ENCODE measurements at regions not wholly inside any gene's neighbourhood (a gene's known extent, or its start where the extent isn't known, plus 50 kb on each side); places are given as distances from the start of the nearest gene placed in this dataset.

GRCh38 chrX:115972717-115973116 lies 197.8 kb upstream of the AGTR2 start:
- no peak overlapping the region for H2AK5ac ChIP-seq (ENCODE audit: insufficient read length, low read length)
- no peak overlapping the region for H3K18ac ChIP-seq (ENCODE audit: insufficient read length, low read depth, low read length)
- Mint-ChIP-seq H3K27me3 (ENCODE audit: low read depth) (peaks cover 12% of the 10 kb centered on the region), H3K4me3 (no peak overlapping the region), H3K27ac (0 out of 7 replicates have a peak overlapping the region, but pooled peaks of 1 of the 3 experiments have one; percentile 15), H3K4me1 (peaks cover 27 to 31% of the 10 kb centered on the region in 2 experiments), H3K9me3 (no peaks in the 10 kb centered on the region), H3K36me3 (ENCODE audit: insufficient read depth in 1 of 3, low read depth in 3 of 3) (no peaks in the 10 kb centered on the region)
- no peak overlapping the region for H3K4ac ChIP-seq (ENCODE audit: low read depth, low read length)
- no peak overlapping the region for H2BK20ac ChIP-seq (ENCODE audit: low read depth, low read length, poor library complexity, severe bottlenecking)
- H3K9me3 ChIP-seq (ENCODE audit: control insufficient read depth, low read depth, low read length), result no peaks in the 10 kb centered on the region
- no peak overlapping the region for H3K23ac ChIP-seq (ENCODE audit: insufficient read length, low read depth, low read length)
- H3K14ac ChIP-seq (ENCODE audit: insufficient read depth, low read length), result no peak overlapping the region
- no peak overlapping the region for H3K9ac ChIP-seq (ENCODE audit: extremely low read depth, insufficient read length, low read length)
- H2AFZ ChIP-seq (ENCODE audit: low read length), result no peak overlapping the region
- peaks cover 6% of the 10 kb centered on the region for H3K23me2 ChIP-seq (ENCODE audit: insufficient read length, low read depth, low read length, poor library complexity, severe bottlenecking)
- no peak overlapping the region for H4K91ac ChIP-seq (ENCODE audit: insufficient read length, low read depth, low read length)
- H2BK12ac ChIP-seq (ENCODE audit: insufficient read length, low read depth, low read length), result no peak overlapping the region
- no peak overlapping the region for H2BK15ac ChIP-seq (ENCODE audit: low read depth, low read length)
- no CpG with 5 or more reads among the region's 1 CpG for WGBS (ENCODE audit: extremely low coverage, insufficient read length, low lambda C conversion rate)
- no peaks in the 10 kb centered on the region for H3K27me3 ChIP-seq (ENCODE audit: insufficient read depth, low read length)
- DNase-seq, result no peak
- H3K79me2 ChIP-seq (ENCODE audit: insufficient read depth, low read length), result peaks cover 4% of the 10 kb centered on the region; the same call in 1 of the 2 replicates
- no peak overlapping the region for H2BK5ac ChIP-seq (ENCODE audit: insufficient read length, low read length)
- H2BK120ac ChIP-seq (ENCODE audit: low read depth, low read length, poor library complexity, severe bottlenecking), result no peak overlapping the region
- peaks cover 5% of the 10 kb centered on the region for H4K20me1 ChIP-seq (ENCODE audit: control insufficient read depth, insufficient read depth, insufficient read length)
- no peak overlapping the region for H3T11ph ChIP-seq (ENCODE audit: low read length)
- H3K79me1 ChIP-seq (ENCODE audit: insufficient read depth, low read depth, low read length, poor library complexity, severe bottlenecking), result no peaks in the 10 kb centered on the region
- 0 out of 3 replicates have a peak, but pooled peaks have one; percentile 11 for TF ChIP-seq CTCF (conservative IDR thresholded peaks at IDR 0.05)
- H4K5ac ChIP-seq (ENCODE audit: insufficient read length, low read depth, low read length), result no peak overlapping the region
- H3K27ac ChIP-seq (ENCODE audit: insufficient read length, low read depth, low read length), result no peak overlapping the region
- H3K56ac ChIP-seq (ENCODE audit: insufficient read length, low read depth, low read length), result no peak overlapping the region
- H4K8ac ChIP-seq (replicated peaks; ENCODE audit: insufficient read length, low read depth, low read length), result no peak overlapping the region
- H3K4me2 ChIP-seq (ENCODE audit: insufficient read depth, insufficient read length, low read length), result no peak overlapping the region
- H3K4me1 ChIP-seq (ENCODE audit: insufficient read depth, low read length), result peaks cover 2% of the 10 kb centered on the region; the same call in 1 of the 2 replicates
